T47D (cell line): ENCODE measurements at regions not wholly inside any gene's neighbourhood (a gene's known extent, or its start where the extent isn't known, plus 50 kb on each side); places are given as distances from the start of the nearest gene placed in this dataset.
A peak's percentile ranks its signal among the peaks of the same experiment; 100 is the strongest.

Experiments
- DNase-seq, 2 experiments: peaks; one replicate each; pipeline versions ENCODE4 v3.0.0 to v3.0.0-alpha.2; 2011 to 2012; ENCODE audit warnings: low read depth in 1 of 2, low spot score in 1 of 2
- JUND ChIP-seq: IDR thresholded peaks from 2 replicates; pipeline ENCODE4 v1.6.1; 2012; ENCODE audit warnings: low read depth
- in situ Hi-C: cut with HindIII; loops from 2 replicates; pipeline ENCODE4 v1.10.0; 2016; ENCODE audit warnings: low sequenced_read_pairs, low pct_unique_long_range_greater_than_20kb

DNA sequence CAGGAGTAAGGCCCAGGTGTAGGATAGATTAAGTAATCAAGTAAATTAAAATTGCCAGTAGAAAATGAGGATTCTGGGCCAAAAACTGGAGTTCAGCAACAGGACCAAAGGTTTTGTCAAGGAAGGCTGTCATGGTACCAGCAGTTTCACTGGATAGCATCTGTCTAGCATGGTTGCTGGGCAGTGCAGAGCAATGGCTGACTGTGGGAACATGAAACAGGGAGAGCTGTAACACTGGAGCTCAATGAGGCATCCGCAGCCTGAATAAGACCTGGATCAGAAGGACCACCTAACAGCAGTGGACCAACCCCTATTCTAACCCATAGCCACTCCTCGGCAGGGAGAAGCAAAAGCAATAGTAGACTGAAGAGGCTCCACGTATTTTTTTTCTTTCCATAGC lies 132.4 kb downstream of the ATOH1 start:
- in situ Hi-C loops = no loop called here
- DNase-seq = no peak
- no peak for TF ChIP-seq JUND

DNA sequence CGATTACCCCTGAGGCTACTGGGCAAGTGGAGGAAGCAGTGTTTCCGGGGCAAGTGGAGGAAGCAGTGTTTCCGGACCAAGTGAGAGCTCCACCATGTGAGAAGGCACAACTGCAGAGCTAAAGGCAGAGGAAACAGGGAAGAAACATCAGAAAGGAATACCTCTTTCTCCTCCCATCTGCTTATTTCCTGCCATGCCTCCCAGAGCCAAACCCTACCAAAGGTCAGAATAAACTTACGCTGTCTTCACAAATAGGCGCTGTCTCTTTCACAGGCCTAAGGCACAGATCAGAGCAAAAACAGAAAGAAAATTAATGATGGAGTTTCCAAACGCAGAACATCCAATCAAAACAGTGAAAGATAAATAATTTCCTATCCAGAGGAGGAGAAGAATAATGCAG lies 153.0 kb downstream of the ATOH1 start:
- in situ Hi-C loops = no loop called here
- DNase-seq = no peak
- TF ChIP-seq JUND = no peak

DNA sequence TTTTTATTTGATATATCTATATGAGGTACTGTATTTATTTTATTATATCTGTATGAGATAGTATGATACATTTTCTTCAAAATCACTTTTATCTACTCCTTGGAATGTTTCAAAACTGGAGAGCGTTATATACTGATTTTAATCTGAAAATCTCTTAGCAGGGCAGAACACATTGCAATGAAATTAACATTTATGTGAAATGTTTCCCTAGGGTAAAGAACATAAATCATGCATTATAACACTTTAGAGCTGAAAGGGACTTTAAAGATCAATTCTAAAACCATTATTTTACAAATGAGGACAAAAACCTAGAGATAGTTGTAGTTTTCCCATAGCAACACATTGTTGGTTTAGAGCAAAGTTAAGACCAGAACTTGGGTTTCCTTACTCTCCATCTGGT lies 153.7 kb downstream of the ATOH1 start:
- in situ Hi-C loops = no loop called here
- TF ChIP-seq JUND = no peak
- DNase-seq = no peak

DNA sequence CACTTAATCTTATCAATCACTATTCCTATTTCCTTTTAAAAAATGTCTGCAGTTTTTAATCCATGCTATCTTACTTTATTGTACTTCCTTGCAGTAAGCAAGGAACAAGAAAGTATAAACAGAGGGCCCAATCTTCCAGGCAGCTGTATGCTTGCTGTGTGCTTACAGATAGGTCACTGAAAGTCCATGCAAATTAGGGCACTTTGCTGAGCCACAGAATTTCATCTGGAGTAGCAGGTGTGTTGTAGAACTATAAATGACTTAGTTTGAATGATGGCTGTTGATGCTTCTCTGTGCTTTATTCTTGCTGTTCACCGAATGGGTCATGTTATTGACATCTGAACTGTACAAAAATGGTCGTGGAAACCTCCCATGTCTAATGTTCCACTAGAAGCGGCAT lies 154.6 kb downstream of the ATOH1 start:
- in situ Hi-C loops = no loop called here
- no peak for DNase-seq
- TF ChIP-seq JUND = no peak

DNA sequence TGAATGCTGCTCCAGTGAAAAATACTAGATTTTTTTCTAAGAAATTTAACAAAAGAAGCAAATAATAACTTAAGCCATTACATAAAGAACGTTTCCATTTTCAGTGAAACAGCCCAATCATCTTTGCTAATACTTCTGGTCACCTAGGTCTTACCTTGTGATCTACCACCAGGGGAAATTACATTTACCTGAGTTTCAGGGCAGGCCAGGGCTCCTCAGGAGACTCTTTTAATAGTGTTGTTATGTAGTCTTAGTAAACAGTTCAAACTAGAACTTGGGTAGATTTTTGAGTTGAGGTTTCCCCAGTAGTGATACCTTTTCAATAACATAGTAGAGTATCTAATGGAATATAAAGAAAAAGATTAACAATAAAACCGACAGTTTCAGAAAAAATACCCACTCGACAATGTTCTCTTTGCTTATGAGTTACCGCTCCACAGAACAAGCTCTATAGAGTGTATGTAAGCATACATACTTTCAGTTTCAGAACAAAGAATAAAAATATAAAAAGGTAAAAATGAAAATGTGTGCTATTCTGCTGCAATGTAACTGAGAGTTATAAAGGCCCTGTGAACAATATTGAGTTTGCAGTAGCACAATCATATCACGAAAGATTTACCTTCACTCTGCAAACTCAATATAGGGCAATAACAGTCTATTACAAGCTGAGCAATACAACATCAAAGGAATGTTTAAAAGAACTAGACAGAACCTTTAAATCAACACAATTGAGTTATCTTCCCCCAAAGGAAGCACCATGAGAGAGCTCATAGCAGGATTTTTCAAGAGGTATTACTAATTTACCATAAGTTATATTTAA lies 165.8 kb downstream of the ATOH1 start:
- no peak for TF ChIP-seq JUND
- DNase-seq = no peak
- in situ Hi-C loops = no loop called here

DNA sequence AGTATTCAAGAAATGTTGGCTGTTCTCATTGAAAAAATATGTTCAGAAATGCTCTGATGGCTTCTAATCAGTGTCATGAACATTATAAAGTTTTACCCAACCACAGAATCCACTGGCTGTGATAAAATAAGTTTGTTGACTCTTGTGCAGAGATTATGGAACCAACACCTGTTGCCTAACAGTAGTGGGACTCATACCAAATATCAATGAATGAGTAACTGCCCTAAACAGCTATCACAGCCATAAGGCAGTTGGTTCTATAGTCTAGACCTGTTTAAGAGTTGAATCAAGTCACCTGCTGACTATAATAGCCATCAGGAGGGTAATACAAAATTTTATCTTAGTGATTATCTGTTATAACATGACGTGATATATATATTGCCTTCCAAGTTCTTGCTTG lies 168.3 kb downstream of the ATOH1 start:
- in situ Hi-C loops = no loop called here
- no peak for DNase-seq
- TF ChIP-seq JUND = no peak

DNA sequence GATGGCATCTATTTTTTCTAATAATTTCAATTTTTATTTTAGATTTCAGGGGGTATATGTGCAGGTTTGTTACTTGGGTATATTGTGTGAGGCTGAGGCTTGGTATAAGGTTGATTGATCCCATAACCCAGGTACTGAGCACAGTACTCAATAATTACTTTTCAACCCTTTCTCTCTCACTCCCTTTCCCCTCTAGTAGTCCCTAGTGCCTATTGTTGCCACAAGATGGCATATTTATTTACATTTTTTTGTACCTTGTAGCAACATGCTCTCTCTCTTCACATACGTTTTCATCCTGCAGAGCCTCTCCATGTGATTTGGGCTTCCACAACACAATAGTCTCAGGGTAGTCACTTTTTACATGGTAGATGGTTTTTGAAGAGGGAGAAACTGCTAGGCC lies 172.0 kb downstream of the ATOH1 start:
- peak in 1 of 2 experiments; percentile 36 for DNase-seq
- in situ Hi-C loops = no loop called here
- TF ChIP-seq JUND = no peak

DNA sequence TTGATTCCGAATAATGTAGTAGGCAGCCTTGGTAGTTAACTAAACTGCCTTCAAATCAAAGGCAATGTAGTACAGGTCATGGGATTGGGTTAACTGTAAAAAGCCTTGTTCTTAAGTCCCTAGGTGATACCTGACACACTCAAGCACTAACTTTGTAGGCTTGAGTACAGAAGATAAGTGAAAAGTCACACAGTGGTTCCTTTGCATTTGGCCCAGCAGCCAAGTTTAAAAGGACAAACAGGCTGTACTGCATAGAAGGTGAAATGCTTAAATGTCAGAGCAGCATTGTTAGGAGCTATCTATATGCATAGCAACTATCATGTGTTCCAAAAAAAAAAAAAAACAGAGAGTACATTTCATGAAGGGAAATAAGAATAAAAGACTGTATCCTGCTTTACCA lies 178.4 kb downstream of the ATOH1 start:
- in situ Hi-C loops = no loop called here
- TF ChIP-seq JUND = no peak

DNA sequence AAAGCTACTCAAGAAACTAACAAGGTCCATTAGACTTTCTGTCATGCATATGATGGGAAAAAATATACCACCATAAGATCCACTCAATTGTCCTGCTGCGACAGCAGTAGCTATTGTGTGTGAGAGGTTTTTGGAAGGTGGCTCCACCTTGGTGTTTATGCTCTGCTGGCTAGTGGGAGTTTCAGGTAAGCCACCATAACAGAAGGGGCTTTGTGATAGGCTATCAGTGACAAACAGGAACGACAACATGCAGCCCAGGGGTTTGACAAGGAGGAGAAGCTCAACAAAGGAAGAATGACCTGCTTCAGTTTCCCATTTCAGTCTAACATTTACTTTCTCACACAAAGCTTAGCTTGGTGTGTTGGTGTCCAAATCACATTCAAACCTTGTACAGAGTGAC lies 182.6 kb downstream of the ATOH1 start:
- DNase-seq = no peak
- in situ Hi-C loops = no loop called here

More for the DNA sequence above, 178.4 kb downstream of the ATOH1 start:
- DNase-seq = no peak

DNA sequence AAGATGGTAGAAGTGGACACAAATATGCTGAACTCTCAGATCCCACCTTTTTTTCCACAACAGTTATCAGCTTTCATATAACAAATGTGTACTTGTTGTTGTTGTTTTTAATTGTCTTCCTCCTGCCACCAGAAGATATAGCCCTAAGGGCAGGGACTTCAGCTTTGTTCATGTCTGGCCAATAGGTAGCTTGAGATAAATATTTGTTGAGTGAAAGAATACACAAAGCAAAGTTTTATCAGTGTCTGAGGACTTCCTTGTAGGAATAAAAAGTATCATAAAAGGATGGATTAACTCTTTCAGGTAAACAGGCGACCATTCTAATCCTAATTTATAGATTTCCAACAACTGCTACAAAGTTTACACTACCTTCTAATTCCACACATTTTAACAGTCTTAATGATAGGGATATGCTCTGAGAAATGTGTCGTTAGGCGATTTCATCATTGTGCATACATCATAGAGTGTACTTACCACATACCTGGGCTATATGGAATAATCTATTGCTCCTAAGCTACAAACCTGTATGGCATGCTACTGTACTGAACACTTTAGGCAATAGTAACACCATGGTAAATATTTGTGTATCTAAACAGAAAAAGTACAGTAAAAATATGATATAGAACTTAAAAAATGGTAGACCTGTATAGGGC lies 186.1 kb downstream of the ATOH1 start:
- peak; percentile 29; the same call in 1 of the 2 replicates for TF ChIP-seq JUND
- in situ Hi-C loops = no loop called here

More for the DNA sequence above, 182.6 kb downstream of the ATOH1 start:
- no peak for TF ChIP-seq JUND

DNA sequence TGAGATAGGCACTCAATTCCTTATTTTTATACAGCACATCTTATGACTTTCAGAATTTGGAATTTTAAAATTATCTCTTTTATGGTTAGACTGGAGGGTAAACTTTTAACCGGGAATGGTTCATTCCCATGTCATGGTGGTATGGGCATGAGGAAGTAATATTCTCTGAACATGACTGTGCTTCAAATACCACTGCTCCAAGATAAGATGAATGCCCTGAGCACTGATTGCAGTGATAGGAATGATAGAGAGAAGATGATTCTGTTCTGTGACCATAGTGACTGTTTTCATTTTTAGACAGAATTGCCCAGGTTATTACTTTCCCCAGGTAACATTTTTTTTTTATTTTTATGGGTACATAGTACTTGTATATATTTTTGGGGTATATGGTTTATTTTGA lies 187.4 kb downstream of the ATOH1 start:
- TF ChIP-seq JUND = no peak
- in situ Hi-C loops = no loop called here
- no peak for DNase-seq

More for the DNA sequence above, 186.1 kb downstream of the ATOH1 start:
- peak in 1 of 2 experiments; percentile 79 for DNase-seq

DNA sequence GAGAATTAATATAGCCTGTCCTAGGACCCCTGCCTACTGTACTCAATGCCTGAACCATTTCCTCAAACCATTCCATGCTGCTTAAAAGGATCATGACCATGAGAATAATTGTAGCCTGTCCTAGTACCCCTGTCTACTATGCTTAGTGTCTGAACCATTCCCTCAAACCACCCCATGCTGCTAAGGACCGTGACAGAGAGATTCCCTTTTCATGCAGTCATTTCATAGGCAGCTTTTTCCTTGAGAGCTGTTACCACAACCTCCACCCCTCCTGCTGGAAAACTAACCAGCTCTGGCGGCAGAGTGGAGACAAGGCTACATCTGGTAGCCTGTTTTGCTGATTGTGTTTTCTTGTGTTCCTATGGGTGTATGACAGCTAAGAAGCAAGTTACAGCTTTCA lies 174.9 kb upstream of the SMARCAD1 start:
- TF ChIP-seq JUND = no peak
- peak in 1 of 2 experiments; percentile 2 for DNase-seq
- in situ Hi-C loops = no loop called here

DNA sequence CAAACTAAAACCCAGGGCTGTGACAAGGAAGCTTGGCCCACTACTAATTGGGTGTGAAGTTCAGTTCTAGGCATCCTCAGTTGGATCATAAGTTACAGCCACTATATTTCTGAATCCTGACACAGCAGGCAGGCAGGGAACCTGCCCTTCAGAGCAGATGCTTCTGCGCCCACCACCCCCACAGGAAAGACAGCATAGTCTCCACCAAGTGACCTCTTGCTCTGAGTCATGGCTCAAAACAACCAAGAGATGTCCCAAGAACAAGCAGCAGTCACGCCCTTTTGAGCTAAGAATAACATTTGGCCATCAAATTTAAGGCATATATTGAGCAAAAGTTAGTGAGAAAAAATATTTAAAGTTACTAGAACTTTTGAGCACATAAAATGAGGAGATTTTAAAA lies 170.7 kb upstream of the SMARCAD1 start:
- no peak for TF ChIP-seq JUND
- DNase-seq = no peak
- in situ Hi-C loops = no loop called here
